K562 (cell line): ENCODE measurements at regions not wholly inside any gene's neighbourhood (a gene's known extent, or its start where the extent isn't known, plus 50 kb on each side); places are given as distances from the start of the nearest gene placed in this dataset.

Experiments used
- ATAC-seq: fragments of 200-7000 bp; cut with Tn5 transposase; 3 replicates; pipeline ENCODE4 v1.9.1; 2020; ENCODE audit warnings: moderate library complexity
- BruUV-seq: library from RNA; stranded (reverse); fragments of 400-500 nt; replicated peaks from 2 replicates; lab custom pipeline; 2021; lab: Mats Ljungman, UMichigan
- CTCF ChIA-PET: fragments of 300-600 bp; formaldehyde crosslinking; extraction: SDS; loops from one replicate; lab custom pipeline; 2021; ENCODE audit warnings: low intra/inter-chr PET ratio; lab: Yijun Ruan, JAX
- POLR2A ChIA-PET: fragments of 300-600, 350-650 bp; sonication (Branson Sonifier 250); formaldehyde crosslinking; extraction: SDS; loops from one replicate; lab custom pipeline; 2021; ENCODE audit warnings: antibody characterized with exemption, inconsistent platforms; lab: Yijun Ruan, JAX
- DNase-seq, 4 experiments: peaks; one replicate each; pipeline versions ENCODE4 v3.0.0 to v3.0.0-alpha.2; 2011 to 2018; ENCODE audit warnings: low spot score in 3 of 4, mixed read lengths in 3 of 4; ENCODE audit errors: extremely low read depth in 1 of 4
- FAIRE-seq: peaks from 2 replicates; lab custom pipeline; 2011; peaks lifted over from hg19 to GRCh38; lab: Jason Lieb, UNC
- H2AFZ ChIP-seq: 2 replicates; pipeline ENCODE4 v1.6.0; 2011; ENCODE audit warnings: low read depth, low read length, control low read depth, inconsistent platforms
- H3K27ac ChIP-seq: fragments of 200-600 bp; 3 replicates; pipeline ENCODE4 v1.8.0; 2011; ENCODE audit warnings: low read depth, mild to moderate bottlenecking, control low read depth, inconsistent platforms, low read length, moderate library complexity, mixed read lengths; ENCODE audit errors: extremely low read depth
- H3K27me3 ChIP-seq, 2 experiments: fragments of 300-600 bp in 1 of 2; 2 replicates in 1 of 2; 3 replicates in 1 of 2; pipeline versions ENCODE4 v1.6.0 to v1.8.0; 2011; ENCODE audit warnings: inconsistent platforms in 2 of 2, low read length in 2 of 2, mild to moderate bottlenecking in 1 of 2, mixed read lengths in 1 of 2, moderate library complexity in 1 of 2; ENCODE audit not compliant: control insufficient read depth in 2 of 2, insufficient read depth in 2 of 2
- H3K36me3 ChIP-seq: fragments of 300-600 bp; 3 replicates; pipeline ENCODE4 v1.8.0; 2011; ENCODE audit warnings: mild to moderate bottlenecking, low read length, inconsistent platforms; ENCODE audit not compliant: control insufficient read depth, insufficient read depth
- H3K4me1 ChIP-seq, 2 experiments: fragments of 200-600 bp in 1 of 2; replicated peaks in 1 of 2; 2 replicates in 1 of 2; 3 replicates in 1 of 2; pipeline versions ENCODE4 v1.5.1 to v1.8.0; 2011; ENCODE audit warnings: inconsistent platforms in 2 of 2, low read length in 2 of 2, mild to moderate bottlenecking in 1 of 2, mixed read lengths in 1 of 2, moderate library complexity in 1 of 2; ENCODE audit not compliant: control insufficient read depth in 2 of 2, insufficient read depth in 2 of 2
- H3K4me2 ChIP-seq: 2 replicates; pipeline ENCODE4 v1.6.1; 2011; ENCODE audit warnings: low read length, control low read depth, inconsistent platforms, mixed read lengths; ENCODE audit not compliant: insufficient read depth
- H3K4me3 ChIP-seq: fragments of 200-600 bp; sonication (generic), shearing (Covaris generic); 2 replicates; pipeline ENCODE4 v1.5.1; 2016; ENCODE audit warnings: control low read depth, inconsistent platforms
- H3K79me2 ChIP-seq: fragments of 200-600 bp; 3 replicates; pipeline ENCODE4 v1.8.0; 2011; ENCODE audit warnings: low read length, inconsistent platforms; ENCODE audit not compliant: control insufficient read depth, insufficient read depth
- H3K9ac ChIP-seq, 2 experiments: 2 replicates each; pipeline versions ENCODE4 v1.6.0 to v1.6.1; 2011; ENCODE audit warnings: low read depth in 2 of 2, low read length in 2 of 2, control low read depth in 1 of 2, inconsistent platforms in 1 of 2, mild to moderate bottlenecking in 1 of 2, mixed read lengths in 1 of 2; ENCODE audit not compliant: insufficient read depth in 1 of 2
- H3K9me1 ChIP-seq: one replicate; pipeline ENCODE4 v1.6.0; 2011; ENCODE audit warnings: inconsistent platforms, mild to moderate bottlenecking, low read length, moderate library complexity; ENCODE audit not compliant: control insufficient read depth, insufficient read depth
- H3K9me3 ChIP-seq: replicated peaks from 2 replicates; pipeline ENCODE4 v1.5.1; 2011; ENCODE audit warnings: low read depth, low read length, inconsistent platforms; ENCODE audit not compliant: control insufficient read depth, insufficient read depth
- H4K20me1 ChIP-seq: replicated peaks from 2 replicates; pipeline ENCODE4 v1.6.1; 2011; ENCODE audit warnings: low read length, inconsistent platforms, mixed read lengths; ENCODE audit not compliant: control insufficient read depth, insufficient read depth
- CTCF ChIP-seq, 3 experiments: IDR thresholded peaks in 2 of 3; conservative IDR thresholded peaks in 1 of 3; 2 replicates each; pipeline ENCODE4 v1.5.1; 2011 to 2012; ENCODE audit warnings: low read length in 3 of 3, mild to moderate bottlenecking in 3 of 3, control low read depth in 2 of 3, improper control_type of control experiment in 1 of 3, inconsistent platforms in 1 of 3, low read depth in 1 of 3, mixed read lengths in 1 of 3, moderate library complexity in 1 of 3; ENCODE audit not compliant: insufficient read depth in 2 of 3
- DPF2 ChIP-seq: fragments of 450-650 bp; IDR thresholded peaks from 2 replicates; pipeline ENCODE4 v1.6.1; 2016
- FOXA3 ChIP-seq, 2 experiments: fragments of 450-650 bp in 1 of 2; sonication (generic) in 1 of 2; formaldehyde crosslinking; IDR thresholded peaks in 1 of 2; conservative IDR thresholded peaks in 1 of 2; 2 replicates each; pipeline versions ENCODE4 v1.4.0 to v1.8.0; 2020 to 2022; ENCODE audit warnings: mild to moderate bottlenecking in 2 of 2, missing genetic modification reagents in 1 of 2
- LCOR ChIP-seq: sonication (generic); formaldehyde crosslinking; IDR thresholded peaks from 2 replicates; pipeline ENCODE4 v1.8.0; 2022; ENCODE audit warnings: mild to moderate bottlenecking, missing genetic modification reagents
- MAFF ChIP-seq: IDR thresholded peaks from 2 replicates; pipeline ENCODE4 v1.6.1; 2012; ENCODE audit warnings: low read length, improper control_type of control experiment
- MEF2A ChIP-seq: IDR thresholded peaks from 2 replicates; pipeline ENCODE4 v1.6.1; 2011; ENCODE audit warnings: low read depth, mild to moderate bottlenecking, low read length, moderate library complexity; ENCODE audit not compliant: control insufficient read depth
- RAD21 ChIP-seq, 2 experiments: fragments of 250-450 bp in 1 of 2; fragments of 450-650 bp in 1 of 2; sonication (Bioruptor Pico) in 1 of 2; formaldehyde crosslinking in 1 of 2; IDR thresholded peaks in 1 of 2; conservative IDR thresholded peaks in 1 of 2; 2 replicates each; pipeline versions ENCODE4 v1.4.0 to v1.8.0; 2020 to 2022; ENCODE audit warnings: mild to moderate bottlenecking in 2 of 2, moderate library complexity in 1 of 2
- ZNF274 ChIP-seq: IDR thresholded peaks from 2 replicates; pipeline ENCODE4 v1.6.1; 2011; ENCODE audit warnings: low read depth, mild to moderate bottlenecking, low read length, moderate library complexity, borderline replicate concordance
- WGBS: fragments of 100-300 bp; shearing (Covaris generic); methylation state at CpG from one replicate; pipeline ENCODE4 v1.1.6; 2016; ENCODE audit warnings: low coverage, mixed read lengths; ENCODE audit not compliant: insufficient coverage; ENCODE audit errors: missing lambda C conversion rate; 5-methylcytosine and 5-hydroxymethylcytosine counted together
- in situ Hi-C: fragments of 300-500 bp; cut with MboI; formaldehyde crosslinking; loops from 4 replicates; pipeline ENCODE4 v1.15.0; 2018; ENCODE audit warnings: inconsistent platforms, mixed read lengths
- intact Hi-C: fragments of 100-400 bp; cut with micrococcal nuclease; formaldehyde crosslinking; loops from 2 replicates; pipeline ENCODE4 v1.14.2; 2022

- in situ Hi-C loops, result no loop called here
- ChIA-PET CTCF (no interaction called here), POLR2A (no interaction called here)
- intact Hi-C loops, result no loop called here
- WGBS, result 5% methylated on average over 8 of the region's 8 CpGs
- no peak for FAIRE-seq
- H3K79me2 ChIP-seq, result no peaks in the 10 kb centered on the region
- H4K20me1 ChIP-seq, result no peaks in the 10 kb centered on the region
- no peak for ATAC-seq
- H3K9ac ChIP-seq, result no peak overlapping the region
- H3K9me1 ChIP-seq, result no peaks in the 10 kb centered on the region
- no peak overlapping the region for H3K4me3 ChIP-seq
- H3K27me3 ChIP-seq, result peaks cover 20 to 48% of the 10 kb centered on the region in 2 experiments
- no peak overlapping the region for H2AFZ ChIP-seq
- no peaks in the 10 kb centered on the region for H3K9me3 ChIP-seq
- H3K4me2 ChIP-seq, result no peak overlapping the region
- H3K36me3 ChIP-seq, result no peaks in the 10 kb centered on the region
- H3K27ac ChIP-seq, result no peak overlapping the region
- DNase-seq, result no peak
- no TSS peak for BruUV-seq
- peaks cover 0 to 4% of the 10 kb centered on the region in 2 experiments; a peak in 1 of 5 replicates for H3K4me1 ChIP-seq
- TF ChIP-seq FOXA3 (CRISPR knock-in tag; conservative IDR thresholded peaks at IDR 0.05 in 1 of 2, IDR thresholded peaks at IDR 0.05 in 1 of 2) (no peak), RAD21 (CRISPR knock-in tag; conservative IDR thresholded peaks at IDR 0.05 in 1 of 2, IDR thresholded peaks at IDR 0.05 in 1 of 2) (no peak)
Observed at GRCh38 chr18:22325396-22325795, 92.3 kb downstream of the CTAGE1 start.

GRCh38 chr18:22324191-22325131 is 93.3 kb downstream of the CTAGE1 start:
- no peak overlapping the region for H2AFZ ChIP-seq
- TF ChIP-seq DPF2, result no peak
- no peak for TF ChIP-seq MEF2A
- peak; percentile 39; the same call in 1 of the 2 replicates for TF ChIP-seq MAFF
- TF ChIP-seq CTCF (IDR thresholded peaks at IDR 0.05 in 2 of 3, conservative IDR thresholded peaks at IDR 0.05 in 1 of 3; ENCODE audit: insufficient read depth in 2 of 3, low read depth in 1 of 3, low read length in 3 of 3), result peak in 2 of 3 experiments; percentile 28 to 37; a peak in 4 of 6 replicates
- no peak for TF ChIP-seq LCOR
- no peak for TF ChIP-seq ZNF274

More at GRCh38 chr18:22324191-22325131, 93.3 kb downstream of the CTAGE1 start:
- Histone ChIP-seq H3K27me3 (peaks cover 20 to 47% of the 10 kb centered on the region in 2 experiments), H3K4me3 (no peak overlapping the region), H3K36me3 (no peaks in the 10 kb centered on the region), H3K9me1 (no peaks in the 10 kb centered on the region), H3K9ac (no peak overlapping the region), H3K27ac (no peak overlapping the region), H3K79me2 (no peaks in the 10 kb centered on the region), H4K20me1 (no peaks in the 10 kb centered on the region), H3K4me2 (no peak overlapping the region), H3K9me3 (no peaks in the 10 kb centered on the region), H3K4me1 (peaks cover 0 to 4% of the 10 kb centered on the region in 2 experiments; a peak in 1 of 5 replicates)
- no TSS peak for BruUV-seq
- FAIRE-seq, result no peak
- CTCF ChIA-PET, result no interaction called here
- intact Hi-C loops (no loop called here), in situ Hi-C loops (no loop called here)
- WGBS, result 2% methylated on average over 30 of the region's 30 CpGs
- POLR2A ChIA-PET, result interaction anchor here (0.6 kb wide), 1 partner anchor 700 kb away, joined by 3 read pairs; no protein-coding TSS in a partner anchor
- peak; percentile 51 for ATAC-seq
- DNase-seq, result peak in 1 of 4 experiments; percentile 10
